Fibroblast of mammary gland (primary cell): ENCODE measurements at regions not wholly inside any gene's neighbourhood (a gene's known extent, or its start where the extent isn't known, plus 50 kb on each side); places are given as distances from the start of the nearest gene placed in this dataset.

Source experiments
- DNase-seq: peaks from one replicate; pipeline ENCODE4 v3.0.0-alpha.2; 2010; ENCODE audit warnings: low read depth
- H3K4me3 ChIP-seq: 2 replicates; pipeline ENCODE4 v1.5.1; 2011; ENCODE audit warnings: low read depth, mild to moderate bottlenecking, low read length, moderate library complexity; ENCODE audit not compliant: control insufficient read depth
- CTCF ChIP-seq: conservative IDR thresholded peaks from 2 replicates; pipeline ENCODE4 v1.5.1; 2011; ENCODE audit warnings: low read depth, low read length, inconsistent platforms; ENCODE audit not compliant: control insufficient read depth, insufficient read depth

DNA sequence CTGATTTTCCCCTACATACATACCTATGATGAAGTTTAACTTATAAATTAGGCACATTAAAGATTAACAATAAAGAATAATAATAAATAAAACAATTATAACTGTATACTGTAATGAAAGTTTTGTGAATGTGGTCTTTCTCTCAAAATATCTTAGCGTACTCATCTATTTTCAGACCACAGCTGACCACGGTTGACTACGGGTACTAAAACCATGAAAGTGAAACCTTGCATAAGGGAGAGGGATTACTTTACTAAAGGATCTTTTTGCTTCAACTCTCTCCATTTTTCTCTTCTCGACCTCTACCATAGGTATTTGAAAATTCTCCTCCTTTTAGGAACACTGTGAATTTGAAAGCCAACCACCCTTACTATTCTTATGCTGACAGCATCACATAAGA is 475.5 kb downstream of the CETN3 start:
- no peak overlapping the region for H3K4me3 ChIP-seq
- DNase-seq = no peak
- no peak for TF ChIP-seq CTCF

GRCh38 chr5:89932771-89933181 is 476.8 kb downstream of the CETN3 start:
- H3K4me3 ChIP-seq = no peak overlapping the region
- no peak for TF ChIP-seq CTCF
- no peak for DNase-seq

- no peak overlapping the region for H3K4me3 ChIP-seq
- DNase-seq = peak; percentile 69
- no peak for TF ChIP-seq CTCF
These were observed 478.8 kb downstream of the CETN3 start for GRCh38 chr5:89930591-89931392.

GRCh38 chr5:89929834-89930233 is 479.7 kb downstream of the CETN3 start:
- DNase-seq = peak; percentile 19
- TF ChIP-seq CTCF = no peak
- H3K4me3 ChIP-seq = no peak overlapping the region

DNA sequence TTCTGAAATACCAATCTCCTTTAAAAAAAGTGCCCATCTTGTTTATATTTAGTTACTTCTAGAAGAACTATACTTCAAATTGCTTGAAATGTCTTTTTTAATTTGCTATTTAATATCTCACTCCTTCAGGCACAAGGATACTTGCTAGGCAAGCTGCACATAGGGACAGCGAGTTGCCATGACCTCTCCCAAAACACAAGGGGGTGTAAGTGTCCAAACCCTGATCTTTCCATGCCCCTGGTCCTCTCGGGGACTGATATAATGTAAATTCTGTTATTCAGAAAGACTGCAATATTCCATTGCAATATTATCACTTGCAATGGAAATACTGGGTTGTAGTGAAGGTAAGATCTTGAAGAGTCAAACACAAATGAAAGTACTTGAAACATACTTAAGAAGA is 480.4 kb downstream of the CETN3 start:
- peak; percentile 19 for DNase-seq
- no peak overlapping the region for H3K4me3 ChIP-seq
- no peak for TF ChIP-seq CTCF

- H3K4me3 ChIP-seq = no peak overlapping the region
- no peak for TF ChIP-seq CTCF
- DNase-seq = no peak
These were observed 487.4 kb downstream of the CETN3 start for GRCh38 chr5:89922161-89922560.
